Osteocyte (in vitro differentiated cells): ENCODE measurements at regions not wholly inside any gene's neighbourhood (a gene's known extent, or its start where the extent isn't known, plus 50 kb on each side); places are given as distances from the start of the nearest gene placed in this dataset.

Experiments used
- DNase-seq: peaks from one replicate; pipeline ENCODE4 v3.0.0; 2021; ENCODE audit warnings: mixed read lengths; ENCODE audit not compliant: unreplicated experiment; ENCODE audit errors: extremely low spot score
- H3K27ac Mint-ChIP-seq: one replicate; pipeline ENCODE4 v1.8.0; 2021; ENCODE audit warnings: mild to moderate bottlenecking, mixed read lengths; ENCODE audit not compliant: unreplicated experiment
- H3K27me3 Mint-ChIP-seq: one replicate; pipeline ENCODE4 v1.8.0; 2021; ENCODE audit warnings: mixed read lengths; ENCODE audit not compliant: unreplicated experiment
- H3K36me3 Mint-ChIP-seq: one replicate; pipeline ENCODE4 v1.8.0; 2021; ENCODE audit warnings: mixed read lengths; ENCODE audit not compliant: unreplicated experiment
- H3K4me1 Mint-ChIP-seq: one replicate; pipeline ENCODE4 v1.8.0; 2021; ENCODE audit warnings: mixed read lengths; ENCODE audit not compliant: unreplicated experiment
- H3K4me3 Mint-ChIP-seq: one replicate; pipeline ENCODE4 v1.8.0; 2021; ENCODE audit warnings: mild to moderate bottlenecking, moderate library complexity, mixed read lengths; ENCODE audit not compliant: unreplicated experiment
- H3K9me3 Mint-ChIP-seq: one replicate; pipeline ENCODE4 v1.8.0; 2021; ENCODE audit warnings: mixed read lengths; ENCODE audit not compliant: unreplicated experiment
- TF ChIP-seq, protein P1 (sequence below): fragments of 200-600 bp; sonication (generic); IDR thresholded peaks from 2 replicates; pipeline ENCODE4 v1.5.0; 2021; ENCODE audit warnings: antibody characterized with exemption, mild to moderate bottlenecking, moderate library complexity

- Mint-ChIP-seq H3K9me3 (peaks cover 27% of the 10 kb centered on the region), H3K36me3 (peaks cover 7% of the 10 kb centered on the region), H3K4me1 (no peaks in the 10 kb centered on the region), H3K27me3 (no peaks in the 10 kb centered on the region), H3K4me3 (no peak overlapping the region), H3K27ac (no peak overlapping the region)
- TF ChIP-seq, protein P1, sequence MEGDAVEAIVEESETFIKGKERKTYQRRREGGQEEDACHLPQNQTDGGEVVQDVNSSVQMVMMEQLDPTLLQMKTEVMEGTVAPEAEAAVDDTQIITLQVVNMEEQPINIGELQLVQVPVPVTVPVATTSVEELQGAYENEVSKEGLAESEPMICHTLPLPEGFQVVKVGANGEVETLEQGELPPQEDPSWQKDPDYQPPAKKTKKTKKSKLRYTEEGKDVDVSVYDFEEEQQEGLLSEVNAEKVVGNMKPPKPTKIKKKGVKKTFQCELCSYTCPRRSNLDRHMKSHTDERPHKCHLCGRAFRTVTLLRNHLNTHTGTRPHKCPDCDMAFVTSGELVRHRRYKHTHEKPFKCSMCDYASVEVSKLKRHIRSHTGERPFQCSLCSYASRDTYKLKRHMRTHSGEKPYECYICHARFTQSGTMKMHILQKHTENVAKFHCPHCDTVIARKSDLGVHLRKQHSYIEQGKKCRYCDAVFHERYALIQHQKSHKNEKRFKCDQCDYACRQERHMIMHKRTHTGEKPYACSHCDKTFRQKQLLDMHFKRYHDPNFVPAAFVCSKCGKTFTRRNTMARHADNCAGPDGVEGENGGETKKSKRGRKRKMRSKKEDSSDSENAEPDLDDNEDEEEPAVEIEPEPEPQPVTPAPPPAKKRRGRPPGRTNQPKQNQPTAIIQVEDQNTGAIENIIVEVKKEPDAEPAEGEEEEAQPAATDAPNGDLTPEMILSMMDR = no peak
- no peak for DNase-seq
These were observed 207.8 kb downstream of the RFC3 start for GRCh38 chr13:34025746-34026145.

GRCh38 chr13:34026308-34026707 lies 208.4 kb downstream of the RFC3 start:
- TF ChIP-seq, protein P1 = no peak
- H3K4me3 Mint-ChIP-seq = no peak overlapping the region
- H3K36me3 Mint-ChIP-seq = peaks cover 4% of the 10 kb centered on the region
- H3K27me3 Mint-ChIP-seq = no peaks in the 10 kb centered on the region
- no peaks in the 10 kb centered on the region for H3K4me1 Mint-ChIP-seq
- H3K27ac Mint-ChIP-seq = no peak overlapping the region
- H3K9me3 Mint-ChIP-seq = peaks cover 22% of the 10 kb centered on the region
- DNase-seq = no peak

GRCh38 chr13:34028496-34029442 lies 210.8 kb downstream of the RFC3 start:
- peaks cover 14% of the 10 kb centered on the region for H3K9me3 Mint-ChIP-seq
- no peak overlapping the region for H3K4me3 Mint-ChIP-seq
- H3K27ac Mint-ChIP-seq = no peak overlapping the region
- no peaks in the 10 kb centered on the region for H3K4me1 Mint-ChIP-seq
- H3K27me3 Mint-ChIP-seq = no peaks in the 10 kb centered on the region
- H3K36me3 Mint-ChIP-seq = no peaks in the 10 kb centered on the region
- TF ChIP-seq, protein P1 = no peak
- DNase-seq = no peak

GRCh38 chr13:34030782-34031181 lies 212.8 kb downstream of the RFC3 start:
- Mint-ChIP-seq H3K27ac (no peak overlapping the region), H3K9me3 (peaks cover 21% of the 10 kb centered on the region), H3K4me1 (no peaks in the 10 kb centered on the region), H3K36me3 (no peaks in the 10 kb centered on the region), H3K27me3 (no peaks in the 10 kb centered on the region), H3K4me3 (no peak overlapping the region)
- TF ChIP-seq, protein P1 = no peak
- DNase-seq = no peak

GRCh38 chr13:34031610-34032009 lies 213.7 kb downstream of the RFC3 start:
- no peak overlapping the region for H3K4me3 Mint-ChIP-seq
- no peaks in the 10 kb centered on the region for H3K4me1 Mint-ChIP-seq
- H3K9me3 Mint-ChIP-seq = peaks cover 15% of the 10 kb centered on the region
- TF ChIP-seq, protein P1 = no peak
- no peaks in the 10 kb centered on the region for H3K27me3 Mint-ChIP-seq
- no peaks in the 10 kb centered on the region for H3K36me3 Mint-ChIP-seq
- no peak overlapping the region for H3K27ac Mint-ChIP-seq
- no peak for DNase-seq
